BJ (cell line): ENCODE measurements at regions not wholly inside any gene's neighbourhood (a gene's known extent, or its start where the extent isn't known, plus 50 kb on each side); places are given as distances from the start of the nearest gene placed in this dataset.

Source experiments
- CTCF ChIA-PET: fragments of 350-600 bp; formaldehyde crosslinking; extraction: SDS; loops from one replicate; lab custom pipeline; 2021; ENCODE audit warnings: antibody characterized with exemption, inconsistent platforms; lab: Yijun Ruan, JAX
- POLR2A ChIA-PET: fragments of 300-600 bp; sonication (Branson Sonifier 250); formaldehyde crosslinking; extraction: SDS; loops from one replicate; lab custom pipeline; 2021; ENCODE audit warnings: antibody characterized with exemption; lab: Charles Lee
- DNase-seq: peaks from one replicate; pipeline ENCODE4 v3.0.0-alpha.2; 2011; ENCODE audit warnings: low read depth
- H3K27me3 ChIP-seq: 2 replicates; pipeline ENCODE4 v1.6.0; 2011; ENCODE audit warnings: low read length; ENCODE audit not compliant: control insufficient read depth, insufficient read depth
- H3K36me3 ChIP-seq: 2 replicates; pipeline ENCODE4 v1.5.1; 2011; ENCODE audit warnings: low read length; ENCODE audit not compliant: control insufficient read depth, insufficient read depth
- H3K4me3 ChIP-seq: 2 replicates; pipeline ENCODE4 v1.5.1; 2011; ENCODE audit warnings: low read depth, mild to moderate bottlenecking, control low read depth, low read length
- TF ChIP-seq, protein P1 (sequence below): IDR thresholded peaks from 2 replicates; pipeline ENCODE4 v1.5.1; 2011; ENCODE audit warnings: low read depth, mild to moderate bottlenecking, control low read depth, inconsistent platforms, low read length, moderate library complexity; ENCODE audit not compliant: insufficient read depth

DNA sequence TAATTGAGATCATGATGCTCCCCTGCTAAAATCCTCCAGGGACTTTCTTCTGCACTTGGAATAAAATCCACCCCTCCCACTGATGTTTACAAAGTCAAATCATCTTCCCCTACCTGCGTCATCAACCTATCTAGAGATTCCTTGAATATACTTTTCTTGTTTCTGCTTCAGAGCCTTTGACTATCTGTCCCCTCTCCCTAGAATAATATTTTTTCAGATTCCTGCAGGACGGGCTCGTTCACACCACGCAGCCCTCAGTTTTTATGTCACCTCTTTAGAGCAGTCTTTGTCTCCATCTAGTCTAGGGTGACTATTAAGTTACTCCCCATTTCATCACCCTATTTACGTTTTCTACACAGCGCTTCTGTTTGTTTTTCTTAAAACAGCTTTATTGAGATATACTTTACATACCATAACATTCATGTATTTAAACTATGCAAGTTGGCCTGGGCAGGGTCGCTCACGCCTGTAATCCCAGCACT is 94.8 kb upstream of the SESN3 start:
- ChIA-PET POLR2A (no interaction called here), CTCF (interaction anchor here (0.8 to 1.3 kb wide), 2 partner anchors 13 to 193 kb away, joined by 3 read pairs; no protein-coding TSS in a partner anchor)
- Histone ChIP-seq H3K4me3 (no peak overlapping the region), H3K36me3 (no peaks in the 10 kb centered on the region), H3K27me3 (peaks cover 2% of the 10 kb centered on the region; the same call in 1 of the 2 replicates)
- TF ChIP-seq, protein P1, sequence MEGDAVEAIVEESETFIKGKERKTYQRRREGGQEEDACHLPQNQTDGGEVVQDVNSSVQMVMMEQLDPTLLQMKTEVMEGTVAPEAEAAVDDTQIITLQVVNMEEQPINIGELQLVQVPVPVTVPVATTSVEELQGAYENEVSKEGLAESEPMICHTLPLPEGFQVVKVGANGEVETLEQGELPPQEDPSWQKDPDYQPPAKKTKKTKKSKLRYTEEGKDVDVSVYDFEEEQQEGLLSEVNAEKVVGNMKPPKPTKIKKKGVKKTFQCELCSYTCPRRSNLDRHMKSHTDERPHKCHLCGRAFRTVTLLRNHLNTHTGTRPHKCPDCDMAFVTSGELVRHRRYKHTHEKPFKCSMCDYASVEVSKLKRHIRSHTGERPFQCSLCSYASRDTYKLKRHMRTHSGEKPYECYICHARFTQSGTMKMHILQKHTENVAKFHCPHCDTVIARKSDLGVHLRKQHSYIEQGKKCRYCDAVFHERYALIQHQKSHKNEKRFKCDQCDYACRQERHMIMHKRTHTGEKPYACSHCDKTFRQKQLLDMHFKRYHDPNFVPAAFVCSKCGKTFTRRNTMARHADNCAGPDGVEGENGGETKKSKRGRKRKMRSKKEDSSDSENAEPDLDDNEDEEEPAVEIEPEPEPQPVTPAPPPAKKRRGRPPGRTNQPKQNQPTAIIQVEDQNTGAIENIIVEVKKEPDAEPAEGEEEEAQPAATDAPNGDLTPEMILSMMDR: no peak
- no peak for DNase-seq

DNA sequence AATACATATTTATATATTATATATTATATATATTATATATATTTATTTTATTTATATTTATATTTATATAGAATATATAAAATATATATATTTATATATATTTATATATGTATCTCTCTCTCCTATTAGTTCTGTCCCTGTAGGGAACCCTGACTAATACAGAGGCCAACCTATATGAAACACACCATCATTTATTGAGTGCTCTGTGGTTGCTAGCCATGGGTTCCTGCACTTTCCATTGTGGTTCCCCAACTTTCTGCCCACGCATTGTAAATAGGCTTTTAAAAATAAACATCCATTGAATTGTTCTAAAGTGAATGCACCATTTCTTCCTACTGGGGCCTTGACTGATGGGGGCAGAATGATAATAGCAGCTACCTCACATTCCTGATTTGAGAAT is 93.8 kb upstream of the SESN3 start:
- DNase-seq: no peak
- H3K36me3 ChIP-seq: no peaks in the 10 kb centered on the region
- ChIA-PET CTCF (interaction anchor here (0.8 to 1.3 kb wide), 2 partner anchors 14 to 192 kb away, joined by 3 read pairs; no protein-coding TSS in a partner anchor), POLR2A (no interaction called here)
- TF ChIP-seq, protein P1: no peak
- no peak overlapping the region for H3K4me3 ChIP-seq
- peaks cover 2% of the 10 kb centered on the region; the same call in 1 of the 2 replicates for H3K27me3 ChIP-seq

DNA sequence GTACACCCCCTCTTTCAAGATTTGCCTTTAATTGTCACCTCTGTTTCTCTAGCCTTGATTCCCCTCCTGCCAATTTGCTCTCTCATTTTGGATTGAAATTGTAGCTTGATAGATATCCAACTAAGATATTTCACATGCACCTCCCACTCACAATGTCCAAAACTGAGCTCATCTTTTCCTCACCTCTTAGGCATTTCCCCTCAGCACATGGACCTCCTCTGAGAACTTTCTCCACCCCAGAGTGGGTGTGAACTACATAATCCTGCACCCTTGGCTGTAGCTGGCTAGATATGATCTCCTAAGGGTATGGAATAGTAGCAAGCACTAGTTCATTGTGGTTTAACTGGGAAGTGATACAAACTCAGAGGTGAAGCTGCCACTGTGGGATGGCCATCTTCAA is 91.5 kb upstream of the SESN3 start:
- POLR2A ChIA-PET: no interaction called here
- no peaks in the 10 kb centered on the region for H3K36me3 ChIP-seq
- no peak for DNase-seq
- H3K4me3 ChIP-seq: no peak overlapping the region
- H3K27me3 ChIP-seq: no peaks in the 10 kb centered on the region
- CTCF ChIA-PET: no interaction called here
- TF ChIP-seq, protein P1: no peak

DNA sequence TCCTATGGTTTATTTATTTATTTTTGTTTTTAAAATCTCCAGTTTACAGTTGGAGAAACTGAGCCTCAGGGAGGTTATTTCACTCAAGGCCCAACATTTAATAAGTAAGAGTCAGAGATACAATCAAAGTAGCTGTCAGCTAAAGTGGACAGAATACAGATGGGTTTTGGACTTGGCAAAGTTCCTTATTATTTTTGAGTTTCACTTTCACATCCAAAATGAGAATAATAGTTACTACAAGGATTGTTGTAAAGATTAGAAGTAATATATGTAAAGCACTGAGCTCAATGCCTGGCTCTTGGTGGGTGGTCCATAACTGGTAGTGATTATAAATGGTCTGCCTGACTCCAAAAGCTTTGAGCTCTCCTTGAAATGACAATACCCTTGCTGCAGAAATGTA is 87.5 kb upstream of the SESN3 start:
- Histone ChIP-seq H3K4me3 (no peak overlapping the region), H3K36me3 (no peaks in the 10 kb centered on the region), H3K27me3 (no peaks in the 10 kb centered on the region)
- TF ChIP-seq, protein P1: no peak
- ChIA-PET POLR2A (no interaction called here), CTCF (interaction anchor here (0.6 kb wide), 1 partner anchor 17 kb away, joined by 3 read pairs; no protein-coding TSS in a partner anchor)
- DNase-seq: no peak

DNA sequence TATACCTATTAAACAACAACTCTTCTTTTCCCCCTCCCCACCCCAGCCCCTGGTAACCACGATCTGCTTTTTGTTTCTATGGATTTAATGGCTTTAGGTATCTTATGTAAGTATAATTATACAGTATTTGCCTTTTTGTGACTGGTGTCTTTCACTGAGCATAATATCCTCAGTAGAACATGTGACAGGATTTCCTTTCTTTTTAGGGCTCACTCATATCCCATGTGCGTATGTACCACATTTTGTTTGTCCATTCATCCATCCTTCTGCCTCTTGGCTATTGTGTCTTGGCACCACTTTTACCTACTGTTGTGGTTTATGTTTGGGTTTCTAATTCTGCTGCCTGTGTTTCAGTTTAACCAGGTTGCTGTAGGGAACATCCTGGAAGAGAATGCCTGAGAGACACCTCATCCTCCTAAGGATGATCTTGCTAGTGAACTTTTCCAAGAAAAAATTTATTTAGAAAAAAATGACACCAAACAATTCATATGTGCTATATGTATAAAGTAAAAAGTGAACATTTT is 77.6 kb upstream of the SESN3 start:
- H3K27me3 ChIP-seq: no peaks in the 10 kb centered on the region
- TF ChIP-seq, protein P1: no peak
- POLR2A ChIA-PET: no interaction called here
- CTCF ChIA-PET: no interaction called here
- DNase-seq: no peak
- H3K4me3 ChIP-seq: no peak overlapping the region
- H3K36me3 ChIP-seq: no peaks in the 10 kb centered on the region
